GM12891 (cell line): ENCODE measurements at regions not wholly inside any gene's neighbourhood (a gene's known extent, or its start where the extent isn't known, plus 50 kb on each side); places are given as distances from the start of the nearest gene placed in this dataset.

Experiments
- PAX5 ChIP-seq: IDR thresholded peaks from 2 replicates; pipeline ENCODE4 v1.6.1; 2011; ENCODE audit warnings: low read length, moderate library complexity, mild to moderate bottlenecking; ENCODE audit not compliant: insufficient read depth, severe bottlenecking
- POLR2A ChIP-seq: IDR thresholded peaks from 2 replicates; pipeline ENCODE4 v1.6.1; 2011; ENCODE audit warnings: low read depth, low read length, control low read depth
- POLR2AphosphoS5 ChIP-seq: IDR thresholded peaks from 2 replicates; pipeline ENCODE4 v1.6.1; 2011; ENCODE audit warnings: low read depth, low read length, control low read depth
- POU2F2 ChIP-seq: IDR thresholded peaks from 2 replicates; pipeline ENCODE4 v1.6.1; 2011; ENCODE audit warnings: low read depth, mild to moderate bottlenecking, control low read depth, low read length, moderate library complexity
- SPI1 ChIP-seq: IDR thresholded peaks from 2 replicates; pipeline ENCODE4 v1.6.1; 2011; ENCODE audit warnings: low read depth, low read length, control low read depth
- TAF1 ChIP-seq: IDR thresholded peaks from 2 replicates; pipeline ENCODE4 v1.6.1; 2011; ENCODE audit warnings: low read depth, low read length, control low read depth

DNA sequence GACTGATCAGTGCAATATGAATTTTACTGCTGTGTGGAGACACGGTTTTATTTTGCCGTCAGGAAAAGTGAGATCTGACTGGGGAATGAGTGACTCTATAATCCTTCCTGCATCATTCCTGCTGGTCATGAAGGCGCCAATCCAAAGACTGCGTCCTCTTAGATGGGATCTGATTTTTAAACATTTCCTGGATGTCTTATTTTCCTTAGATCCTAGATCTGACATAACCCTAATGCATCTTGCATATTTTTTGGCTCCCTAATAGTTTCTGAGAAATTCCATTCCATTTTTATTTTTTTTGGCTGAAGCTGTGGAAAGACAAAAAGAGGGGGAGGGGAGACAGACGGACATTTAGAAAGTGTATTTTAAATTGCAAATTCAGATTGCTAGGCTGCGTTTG, 454.9 kb upstream of the FAT1 start:
- no peak for TF ChIP-seq POLR2AphosphoS5
- TF ChIP-seq POLR2A: no peak
- TF ChIP-seq TAF1: no peak
- TF ChIP-seq SPI1: no peak
- no peak for TF ChIP-seq POU2F2
- no peak for TF ChIP-seq PAX5
